Peyer's patch (tissue), 4 donors: ENCODE measurements at regions not wholly inside any gene's neighbourhood (a gene's known extent, or its start where the extent isn't known, plus 50 kb on each side); places are given as distances from the start of the nearest gene placed in this dataset.

ENCODE experiments used
- POLR2A ChIP-seq, 2 donors: fragments of 450-650 bp; IDR thresholded peaks; one replicate each; pipeline ENCODE4 v1.5.1; 2017; ENCODE audit warnings: antibody characterized with exemption in 2 of 2, mild to moderate bottlenecking in 2 of 2, moderate library complexity in 2 of 2
- TF ChIP-seq, protein P1 (sequence below), 6 experiments: fragments of 450-650 bp in 4 of 6; fragments of 200-600 bp in 2 of 6; sonication (generic) in 1 of 6; IDR thresholded peaks; one replicate each; pipeline ENCODE4 v1.5.1; 2017 to 2019; ENCODE audit warnings: antibody characterized with exemption in 6 of 6, mild to moderate bottlenecking in 3 of 6, moderate library complexity in 1 of 6

DNA sequence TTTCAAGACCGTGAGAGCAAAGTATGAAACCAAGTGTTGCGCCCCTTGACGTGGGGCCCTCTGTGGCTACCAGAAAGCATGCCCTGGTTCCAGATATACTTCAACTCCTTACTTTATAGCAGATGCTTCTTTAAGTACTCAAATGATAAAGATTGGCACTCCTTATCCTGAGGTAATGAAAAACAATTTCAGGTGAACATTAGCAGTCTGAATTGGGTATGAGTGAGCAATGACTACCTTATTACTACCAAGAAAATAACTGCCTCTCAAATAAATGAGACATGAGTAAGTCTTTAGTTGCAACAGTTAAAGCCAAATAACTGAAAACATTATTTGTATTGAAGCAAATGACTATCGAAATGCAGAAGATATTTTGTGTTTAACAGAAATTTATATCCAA is 408.7 kb downstream of the MMUT start:
- TF ChIP-seq, protein P1, sequence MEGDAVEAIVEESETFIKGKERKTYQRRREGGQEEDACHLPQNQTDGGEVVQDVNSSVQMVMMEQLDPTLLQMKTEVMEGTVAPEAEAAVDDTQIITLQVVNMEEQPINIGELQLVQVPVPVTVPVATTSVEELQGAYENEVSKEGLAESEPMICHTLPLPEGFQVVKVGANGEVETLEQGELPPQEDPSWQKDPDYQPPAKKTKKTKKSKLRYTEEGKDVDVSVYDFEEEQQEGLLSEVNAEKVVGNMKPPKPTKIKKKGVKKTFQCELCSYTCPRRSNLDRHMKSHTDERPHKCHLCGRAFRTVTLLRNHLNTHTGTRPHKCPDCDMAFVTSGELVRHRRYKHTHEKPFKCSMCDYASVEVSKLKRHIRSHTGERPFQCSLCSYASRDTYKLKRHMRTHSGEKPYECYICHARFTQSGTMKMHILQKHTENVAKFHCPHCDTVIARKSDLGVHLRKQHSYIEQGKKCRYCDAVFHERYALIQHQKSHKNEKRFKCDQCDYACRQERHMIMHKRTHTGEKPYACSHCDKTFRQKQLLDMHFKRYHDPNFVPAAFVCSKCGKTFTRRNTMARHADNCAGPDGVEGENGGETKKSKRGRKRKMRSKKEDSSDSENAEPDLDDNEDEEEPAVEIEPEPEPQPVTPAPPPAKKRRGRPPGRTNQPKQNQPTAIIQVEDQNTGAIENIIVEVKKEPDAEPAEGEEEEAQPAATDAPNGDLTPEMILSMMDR (IDR thresholded peaks at IDR 0.05): no peak
- no peak for TF ChIP-seq POLR2A (IDR thresholded peaks at IDR 0.05)
